ENCODE measurements at regions not wholly inside any gene's neighbourhood (a gene's known extent, or its start where the extent isn't known, plus 50 kb on each side); places are given as distances from the start of the nearest gene placed in this dataset.
A peak's percentile ranks its signal among the peaks of the same experiment; 100 is the strongest.

DNA sequence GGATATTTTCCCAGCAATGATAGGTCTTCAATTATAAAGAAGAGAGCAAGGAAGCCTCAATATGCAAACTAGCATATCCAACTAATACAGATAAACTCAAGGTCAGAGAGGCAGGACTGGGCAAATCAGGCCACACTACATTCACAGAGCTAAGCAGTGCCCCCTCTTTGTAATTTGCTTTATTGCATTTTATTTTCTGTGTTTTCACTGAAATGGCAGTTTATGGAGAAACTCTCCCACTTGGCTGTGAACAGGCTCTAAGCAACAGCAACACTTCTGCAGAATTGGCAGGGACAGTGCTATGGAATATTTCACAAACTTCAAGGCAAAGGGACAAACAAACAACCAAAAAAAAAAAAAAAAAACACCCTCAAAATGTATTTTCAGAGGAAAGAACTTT is 93.4 kb upstream of the SOD1 start:
- no peak for DNase-seq

DNA sequence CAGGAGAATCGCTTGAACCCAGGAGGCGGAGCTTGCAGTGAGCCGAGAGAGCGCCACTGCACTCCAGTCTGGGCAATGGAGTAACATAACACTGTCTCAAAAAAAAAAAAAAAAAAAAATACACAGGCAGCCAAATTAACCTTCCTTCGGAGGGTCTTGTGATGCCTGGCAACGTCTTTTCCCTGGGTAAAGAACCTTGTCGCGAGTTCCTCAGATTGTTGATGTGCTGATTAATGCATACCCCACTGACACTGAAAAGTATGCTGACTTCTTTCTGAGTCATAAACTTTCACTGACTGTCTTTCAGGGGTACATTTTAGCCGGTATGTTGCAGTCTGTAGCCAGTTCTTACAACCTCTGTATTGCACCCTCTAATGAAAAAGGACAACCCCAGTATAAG is 95.1 kb upstream of the SOD1 start:
- no peak for DNase-seq

DNA sequence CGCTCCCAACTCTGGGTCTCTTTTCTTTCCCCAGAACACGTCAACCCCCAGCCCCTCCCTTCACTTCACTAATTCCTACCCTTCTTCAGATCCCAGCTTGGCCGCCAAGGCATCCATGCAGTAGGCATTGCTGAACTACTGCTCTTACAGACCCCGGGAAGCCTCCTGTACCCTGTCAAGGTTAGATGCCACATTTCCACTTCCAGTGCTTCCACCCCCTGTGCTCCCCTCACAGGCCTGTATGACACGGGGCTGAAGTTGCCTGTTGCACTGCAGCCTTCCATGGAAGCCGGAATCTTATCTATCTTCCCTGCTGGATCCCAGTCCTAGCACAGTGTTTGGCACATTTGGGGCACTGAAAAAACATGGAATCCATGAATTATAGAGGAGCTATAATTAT is 99.0 kb upstream of the SOD1 start:
- no peak for DNase-seq

DNA sequence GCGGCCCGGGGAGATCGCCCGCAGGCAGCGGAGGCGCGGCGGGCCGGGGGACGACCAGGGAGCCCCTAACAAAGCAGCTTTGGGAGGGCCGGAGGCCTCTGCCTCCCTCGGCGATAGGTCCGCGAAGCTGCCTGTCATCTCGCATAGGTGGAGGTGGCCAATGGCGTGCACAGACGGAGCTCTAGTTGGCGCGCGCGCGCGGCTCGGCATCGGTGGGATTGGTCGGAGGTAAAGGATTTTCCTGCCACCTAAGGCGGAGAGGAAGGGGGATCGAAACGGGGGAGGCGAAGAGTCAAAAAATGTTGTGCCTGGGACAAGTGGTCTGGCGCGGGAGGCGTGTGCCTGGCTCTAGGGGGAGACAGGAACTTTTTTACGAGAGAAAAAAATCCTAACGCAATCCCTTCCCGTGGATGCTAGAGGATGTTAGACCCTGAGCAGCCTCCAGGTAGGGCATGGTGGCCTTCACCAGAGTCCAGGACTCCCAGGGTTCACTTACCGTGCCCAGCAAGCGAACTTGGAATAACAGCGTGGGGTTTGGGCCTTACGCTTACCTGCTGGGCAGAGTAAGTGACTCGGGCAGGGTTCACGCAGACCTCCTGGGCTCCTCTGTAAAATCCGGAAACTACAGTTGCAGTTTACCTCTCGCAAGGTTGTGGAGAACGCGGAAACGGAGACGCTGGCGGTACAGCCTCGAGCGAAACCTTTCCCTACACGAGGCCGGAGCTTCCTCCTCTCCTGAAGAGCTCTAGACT is 99.9 kb upstream of the SOD1 start:
- peak; percentile 80 to 97 (median 89) for DNase-seq

DNA sequence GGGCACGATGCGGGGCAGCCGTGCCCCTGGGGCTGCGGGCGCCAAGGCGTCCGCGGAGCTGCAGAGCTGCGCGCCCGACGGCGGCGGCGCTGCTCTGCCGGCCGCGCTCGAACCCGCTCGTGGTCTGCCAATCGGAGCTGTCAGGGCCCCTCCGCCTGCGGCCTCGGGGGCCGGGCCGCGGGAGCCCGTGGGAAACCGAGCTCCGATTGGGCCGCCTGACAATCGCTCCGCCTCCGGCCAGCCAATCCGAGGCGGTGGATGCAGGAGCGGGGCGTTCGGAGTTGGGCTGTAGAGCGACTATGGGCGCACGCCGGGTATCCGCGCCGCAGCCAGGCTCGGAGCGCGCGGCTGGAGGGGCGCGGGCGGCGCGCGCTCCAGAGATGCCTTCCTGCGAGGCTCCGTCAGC is 100.5 kb upstream of the SOD1 start:
- DNase-seq, result peak; percentile 77 to 98 (median 85)

- peak; percentile 1 to 47 (median 15) for DNase-seq
Observed at GRCh38 chr21:31558189-31558961, 101.1 kb upstream of the SOD1 start.

DNA sequence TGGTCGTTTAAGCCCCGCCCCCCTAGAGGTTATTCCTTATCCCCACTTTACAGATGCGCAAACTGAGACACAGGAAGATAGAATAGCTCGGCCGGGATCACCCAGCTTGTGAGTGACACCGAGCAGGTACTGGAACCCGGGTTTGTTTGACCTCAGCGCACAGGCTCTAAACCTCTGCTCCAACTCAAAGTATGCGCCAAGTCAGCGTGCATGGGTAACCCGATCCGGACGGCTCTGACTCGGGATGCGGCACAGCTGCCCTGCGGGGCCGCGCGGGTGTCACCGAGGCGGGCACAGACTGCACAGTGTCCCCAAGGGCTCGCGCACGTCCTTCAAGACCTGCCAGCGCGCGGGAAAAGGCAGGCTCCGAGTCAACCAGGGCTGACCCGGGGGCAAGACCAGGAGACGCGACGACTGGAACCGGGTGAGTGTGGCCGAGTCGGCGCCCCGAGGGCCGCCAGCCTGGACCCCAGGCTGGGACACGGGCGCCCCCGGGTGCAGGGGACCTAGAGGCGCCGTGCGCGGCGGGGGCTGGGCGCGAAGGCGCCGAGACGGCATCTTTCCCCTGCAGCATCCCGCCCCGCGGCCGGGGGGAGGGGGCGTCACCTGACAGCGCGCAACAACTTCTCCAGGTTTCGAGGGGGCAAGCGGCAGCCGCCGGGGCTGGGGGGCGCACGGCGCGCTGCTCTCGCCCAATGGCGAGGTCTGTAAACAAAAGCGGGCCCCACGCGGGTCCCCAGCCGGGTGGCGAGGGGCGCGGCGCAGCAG is 101.9 kb upstream of the SOD1 start:
- peak in 4 of 5 experiments; percentile 2 to 35 (median 12) for DNase-seq

DNA sequence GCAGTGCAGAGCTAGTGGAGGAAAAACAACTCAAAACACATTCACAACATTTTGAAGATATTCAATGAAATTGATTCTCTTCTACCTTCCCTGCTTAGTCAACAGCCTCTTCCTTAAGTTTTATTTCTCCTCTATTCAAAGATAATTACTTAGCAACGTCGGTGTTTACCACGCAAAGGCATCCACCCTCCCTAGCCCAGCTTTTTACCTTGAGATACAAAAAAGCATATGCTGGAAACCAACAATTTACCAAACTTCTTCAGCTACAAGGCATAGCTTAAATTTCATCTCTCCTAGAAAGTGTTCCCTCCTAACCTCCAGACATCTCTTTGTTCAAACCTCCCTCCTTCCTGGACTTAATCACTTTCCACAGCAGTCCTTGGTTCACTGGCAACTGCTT is 102.8 kb upstream of the SOD1 start:
- no peak for DNase-seq

GRCh38 chr21:31555741-31556191 is 103.7 kb upstream of the SOD1 start:
- no peak for DNase-seq

GRCh38 chr21:31554511-31555022 is 104.9 kb upstream of the SOD1 start:
- DNase-seq, result peak in 2 of 5 experiments; percentile 30 to 71

DNA sequence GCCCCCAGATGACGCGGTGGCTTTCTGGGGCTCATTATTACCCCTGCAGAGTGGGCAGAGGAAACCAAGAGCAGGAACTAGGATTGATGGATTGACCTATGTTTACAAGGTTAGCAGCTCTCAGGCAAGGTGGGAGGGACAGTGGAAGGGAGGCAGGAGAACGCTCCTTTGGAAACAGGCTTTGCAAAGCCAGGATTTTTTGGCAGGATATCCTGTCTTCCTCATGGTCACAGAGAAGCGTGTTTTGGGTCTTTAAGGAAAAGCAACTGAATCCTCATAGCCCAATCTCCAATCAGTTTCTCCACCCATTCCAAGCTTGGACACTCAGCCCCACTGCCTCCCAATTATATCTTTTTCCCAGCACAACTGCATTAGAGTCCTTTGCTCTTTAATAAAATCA is 105.6 kb upstream of the SOD1 start:
- no peak for DNase-seq

GRCh38 chr21:31553461-31553860 is 106.0 kb upstream of the SOD1 start:
- DNase-seq, result no peak

GRCh38 chr21:31552826-31553225 is 106.7 kb upstream of the SOD1 start:
- DNase-seq, result peak in 1 of 5 experiments; percentile 32

GRCh38 chr21:31550070-31550469 is 109.4 kb upstream of the SOD1 start:
- no peak for DNase-seq

- DNase-seq, result no peak
Observed at GRCh38 chr21:31548688-31549087, 110.8 kb upstream of the SOD1 start.

DNA sequence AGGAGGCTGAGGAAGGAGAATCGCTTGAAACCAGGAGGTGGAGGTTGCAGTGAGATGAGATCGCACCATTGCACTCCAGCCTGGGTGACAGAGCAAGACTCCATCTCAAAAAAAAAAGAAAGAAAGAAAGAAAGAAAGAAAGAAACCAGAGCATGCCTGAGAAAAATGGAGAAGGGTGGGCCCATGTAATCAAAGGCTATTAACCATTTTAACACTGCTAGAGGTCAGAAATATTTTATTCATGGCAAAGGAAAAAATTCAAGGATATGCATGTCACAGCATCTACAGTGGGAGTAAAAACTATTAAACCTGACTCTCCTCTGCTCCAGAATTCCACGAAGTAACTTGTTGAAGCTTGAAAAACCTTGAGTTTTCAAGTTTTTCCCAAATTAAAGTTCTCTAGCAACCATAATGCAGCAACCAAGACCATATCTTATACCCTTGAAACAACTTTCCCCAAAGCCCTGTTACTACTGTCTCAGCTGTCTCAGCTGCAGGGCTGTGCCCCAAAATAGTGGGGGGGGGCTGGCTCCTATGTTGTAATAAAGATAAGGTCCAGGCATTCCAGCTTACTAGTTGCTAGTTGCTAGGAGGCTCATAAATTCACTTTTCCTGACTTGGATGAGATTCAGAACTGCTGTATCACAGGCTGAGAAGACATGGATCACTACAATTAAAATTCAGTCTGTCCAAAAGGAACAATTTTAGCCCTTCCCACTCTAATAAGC is 112.9 kb upstream of the SOD1 start:
- DNase-seq, result no peak

DNA sequence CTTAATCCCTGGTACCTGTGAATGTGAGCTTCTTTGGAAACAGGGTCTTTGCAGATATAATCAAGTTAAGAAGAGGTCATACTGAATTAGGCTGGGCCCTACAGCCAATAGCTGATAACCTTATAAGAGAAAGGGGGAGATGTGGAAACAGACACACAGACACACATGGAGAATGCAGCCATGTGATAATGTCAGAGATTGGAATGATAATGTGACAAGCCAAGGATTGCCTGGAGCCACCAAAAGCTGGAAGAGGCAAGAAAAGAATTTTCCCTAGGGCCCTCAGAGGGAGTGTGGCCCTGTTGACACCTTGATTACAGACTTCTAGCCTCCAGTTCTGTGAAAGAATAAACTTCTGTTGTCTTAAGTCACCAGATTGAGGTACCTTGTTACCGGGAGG is 114.5 kb upstream of the SOD1 start:
- DNase-seq, result no peak

- no peak for DNase-seq
Observed at GRCh38 chr21:31543191-31543590, 116.3 kb upstream of the SOD1 start.

GRCh38 chr21:31538816-31539215 is 120.7 kb upstream of the SOD1 start:
- DNase-seq, result no peak

GRCh38 chr21:31537872-31538576 is 121.5 kb upstream of the SOD1 start:
- peak in 1 of 5 experiments; percentile 17 for DNase-seq

GRCh38 chr21:31536138-31536537 is 123.4 kb upstream of the SOD1 start:
- no peak for DNase-seq

DNA sequence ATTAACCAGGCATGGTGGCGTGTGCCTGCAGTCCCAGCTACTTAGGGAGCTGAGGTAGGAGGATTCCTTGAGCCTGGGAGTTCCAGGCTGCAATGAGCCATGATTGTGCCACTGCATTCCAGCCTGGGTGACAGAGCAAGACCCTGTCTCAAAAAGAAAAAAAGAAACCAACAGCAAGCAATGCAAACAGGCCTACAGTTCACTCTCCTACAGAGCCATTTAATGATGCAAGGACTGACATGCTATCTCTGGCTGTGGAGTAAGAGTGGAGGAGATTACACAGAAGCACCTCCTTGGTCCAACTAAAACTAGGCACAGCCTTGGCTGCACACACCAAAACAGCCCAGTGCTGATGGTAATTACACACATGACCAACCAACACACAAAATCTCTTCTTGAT is 127.5 kb upstream of the SOD1 start:
- DNase-seq, result no peak

Data from T-helper 2 cell (primary cell).